HG03575 (cell line): ENCODE measurements at regions not wholly inside any gene's neighbourhood (a gene's known extent, or its start where the extent isn't known, plus 50 kb on each side); places are given as distances from the start of the nearest gene placed in this dataset.
"Not testable (repeated sequence)": the region's sequence is repeated elsewhere in the genome, so short reads cannot be mapped to it uniquely, and the experiment has no call there.

ENCODE experiments used
- ATAC-seq: cut with Tn5 transposase; IDR thresholded peaks from one replicate; pipeline ENCODE4 v1.9.1; 2021; ENCODE audit not compliant: unreplicated experiment, insufficient number of reproducible peaks, low FRiP score; ENCODE audit errors: extremely low read depth

DNA sequence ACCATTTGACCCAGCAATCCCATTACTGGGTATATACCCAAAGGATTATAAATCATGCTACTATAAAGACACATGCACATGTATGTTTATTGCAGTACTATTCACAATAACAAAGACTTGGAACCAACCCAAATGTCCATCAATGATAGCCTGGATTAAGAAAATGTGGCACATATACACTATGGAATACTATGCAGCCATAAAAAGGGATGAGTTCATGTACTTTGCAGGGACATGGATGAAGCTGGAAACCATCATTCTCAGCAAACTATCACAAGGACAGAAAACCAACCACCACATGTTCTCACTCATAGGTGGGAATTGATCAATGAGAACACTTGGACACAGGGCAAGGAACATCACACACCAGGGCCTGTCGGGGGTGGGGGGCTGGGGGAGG, 171.7 kb upstream of the POGK start:
- ATAC-seq: not testable (repeated sequence)

DNA sequence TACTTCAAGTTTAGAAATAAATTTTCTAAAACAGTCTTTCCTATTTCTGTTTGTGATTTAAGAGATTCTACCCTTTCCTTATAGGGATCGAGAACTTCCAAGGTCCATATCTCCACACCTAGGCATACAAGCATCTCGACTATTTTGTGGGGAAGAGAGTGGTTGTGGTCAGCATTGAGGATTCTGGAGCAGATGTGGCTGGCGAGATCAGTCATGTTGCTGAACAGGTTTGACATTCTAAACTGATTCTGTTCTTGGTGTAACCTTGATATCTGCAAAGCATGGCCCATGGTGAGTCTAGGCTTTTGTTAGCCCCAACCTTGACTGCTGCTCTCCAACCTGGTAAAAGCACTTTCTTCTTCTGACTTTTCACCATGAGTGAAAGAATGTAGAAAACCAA, 167.6 kb upstream of the POGK start:
- no peak for ATAC-seq

DNA sequence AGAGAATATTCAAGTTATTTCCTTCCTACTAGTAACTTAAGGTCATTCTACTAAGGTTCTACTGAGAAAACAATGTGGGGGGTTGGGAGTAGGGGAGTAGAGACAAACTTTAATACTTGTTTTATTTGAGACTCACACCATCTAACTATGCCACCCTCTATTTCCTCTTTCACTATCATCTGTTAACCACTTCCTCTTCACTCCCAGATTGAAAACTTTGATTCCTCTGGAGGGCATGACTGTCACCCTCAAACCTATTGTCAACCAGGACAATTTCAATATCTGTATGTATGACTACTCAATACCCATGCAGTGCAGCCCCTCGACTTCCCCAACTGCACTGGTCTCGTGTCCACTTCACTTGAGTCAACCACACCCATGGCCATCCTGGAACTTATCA, 165.6 kb upstream of the POGK start:
- no peak for ATAC-seq

DNA sequence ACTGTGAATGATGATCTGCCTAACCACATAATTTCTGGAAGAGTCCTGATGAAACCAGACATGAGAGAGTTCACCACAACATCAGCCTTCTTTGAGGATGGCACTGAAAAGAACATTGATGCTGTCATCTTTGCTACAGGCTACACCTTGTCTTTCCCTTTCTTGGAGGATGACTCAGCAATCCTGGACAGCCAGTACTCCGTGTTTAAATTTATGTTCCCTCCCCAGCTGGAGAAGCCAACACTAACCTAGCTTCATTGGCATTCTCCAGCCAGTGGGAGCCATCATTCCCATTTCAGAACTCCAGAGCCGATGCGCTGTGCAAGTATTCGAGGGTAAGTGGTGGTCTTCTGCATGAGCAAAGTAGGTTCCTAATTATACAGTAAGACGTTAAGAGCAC, 164.1 kb upstream of the POGK start:
- ATAC-seq: no peak

DNA sequence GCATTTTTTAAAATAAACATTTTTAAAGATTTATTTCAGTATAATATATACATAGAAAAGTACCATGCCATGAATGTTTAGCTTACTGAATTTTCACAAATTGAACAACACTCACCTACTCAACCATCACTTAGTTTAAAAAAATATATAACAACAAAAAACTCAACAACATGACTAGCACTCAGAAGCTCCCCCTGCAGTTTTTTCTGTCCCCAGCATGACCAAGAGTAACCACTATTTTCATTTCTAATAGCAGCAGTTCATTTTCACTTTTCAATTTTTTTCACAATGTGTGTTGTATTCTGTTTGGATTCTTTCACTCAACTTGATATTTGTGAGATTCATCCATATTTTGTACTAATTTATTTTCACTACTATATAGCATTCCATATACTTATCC, 162.3 kb upstream of the POGK start:
- no peak for ATAC-seq

DNA sequence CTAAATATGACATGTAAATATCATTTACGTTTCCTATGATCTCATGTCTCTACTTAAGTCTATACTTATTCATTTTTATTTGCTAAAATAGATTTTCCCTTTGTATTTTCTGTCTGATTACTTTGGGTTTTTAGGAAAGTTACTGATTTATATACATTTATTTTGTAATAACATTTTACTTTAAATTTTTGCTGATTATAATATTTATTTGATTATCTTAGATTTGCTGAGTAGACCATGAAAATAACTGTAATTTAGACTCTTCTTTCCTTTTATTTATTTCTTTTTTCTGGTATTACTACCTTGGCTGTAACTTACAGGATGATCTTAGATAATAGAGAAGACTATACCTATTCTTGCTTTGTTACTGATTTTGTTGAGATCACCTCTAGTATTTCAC, 159.9 kb upstream of the POGK start:
- ATAC-seq: no peak

DNA sequence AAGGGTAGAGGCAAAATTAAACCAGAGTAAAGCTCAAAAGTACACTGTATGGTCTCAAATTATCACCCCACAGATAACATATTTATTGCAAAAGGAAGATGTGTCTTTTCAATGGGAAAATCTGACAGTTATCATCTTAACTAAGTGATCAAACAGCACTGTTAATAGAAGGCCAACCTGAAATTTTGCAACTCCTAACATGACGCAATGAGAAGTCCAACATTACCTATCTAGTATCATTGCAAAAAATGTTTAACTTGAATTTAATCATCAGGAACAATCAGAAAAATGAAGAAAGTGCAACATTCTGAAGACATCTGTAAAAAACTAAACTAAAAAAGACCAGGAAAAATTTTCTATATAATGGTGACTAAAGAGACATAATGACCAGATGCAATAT, 156.7 kb upstream of the POGK start:
- ATAC-seq: no peak

DNA sequence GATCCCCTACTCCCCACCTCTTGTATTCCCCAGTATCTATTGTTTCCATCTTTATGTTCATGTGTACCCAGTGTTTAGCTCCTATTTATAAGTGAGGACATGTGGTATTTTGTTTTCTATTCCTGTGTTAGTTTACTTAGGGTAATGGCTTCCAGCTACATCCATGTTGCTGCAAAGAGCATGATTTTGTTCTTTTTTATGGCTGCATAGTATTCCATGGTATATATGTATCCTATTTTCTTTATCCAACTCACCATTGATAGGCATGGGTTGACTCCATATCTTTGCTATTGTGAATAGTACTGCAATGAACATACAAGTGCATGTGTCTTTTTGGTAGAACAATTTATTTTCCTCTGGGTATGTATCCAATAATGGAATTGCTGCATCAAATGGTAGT, 154.6 kb upstream of the POGK start:
- ATAC-seq: not testable (repeated sequence)

DNA sequence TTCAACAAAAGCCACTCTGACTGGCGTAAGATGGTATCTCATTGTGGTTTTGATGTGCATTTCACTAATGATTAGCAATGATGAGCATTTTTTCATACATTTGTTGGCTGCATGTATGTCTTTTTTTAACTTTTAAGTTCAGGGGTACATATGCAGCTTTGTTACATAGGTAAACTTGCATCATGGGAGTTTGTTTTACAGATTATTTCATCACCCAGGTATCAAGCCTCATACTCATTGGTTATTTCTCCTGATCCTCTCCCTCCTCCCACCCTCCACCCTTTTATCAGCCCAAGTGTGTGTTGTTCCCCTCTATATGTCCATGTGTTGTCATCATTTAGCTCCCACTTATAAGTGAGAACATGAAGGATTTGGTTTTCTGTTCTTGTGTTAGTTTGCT, 154.1 kb upstream of the POGK start:
- no peak for ATAC-seq

DNA sequence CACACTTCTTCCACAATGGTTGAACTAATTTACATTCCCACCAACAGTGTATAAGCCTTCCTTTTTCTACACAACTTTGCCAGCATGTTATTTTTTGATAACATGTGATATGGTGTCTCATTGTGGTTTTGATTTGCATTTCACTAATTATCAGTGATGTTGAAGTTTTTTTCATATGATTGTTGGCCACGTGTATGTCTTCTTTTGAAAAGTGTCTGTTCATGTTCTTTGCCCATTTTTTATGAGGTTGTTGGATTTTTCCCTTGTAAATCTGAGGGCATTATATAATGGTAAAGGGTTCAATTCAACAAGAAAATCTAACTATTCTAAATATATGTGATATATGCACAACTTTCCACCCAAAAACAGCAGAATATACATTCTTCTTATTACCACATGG, 153.4 kb upstream of the POGK start:
- not testable (repeated sequence) for ATAC-seq

DNA sequence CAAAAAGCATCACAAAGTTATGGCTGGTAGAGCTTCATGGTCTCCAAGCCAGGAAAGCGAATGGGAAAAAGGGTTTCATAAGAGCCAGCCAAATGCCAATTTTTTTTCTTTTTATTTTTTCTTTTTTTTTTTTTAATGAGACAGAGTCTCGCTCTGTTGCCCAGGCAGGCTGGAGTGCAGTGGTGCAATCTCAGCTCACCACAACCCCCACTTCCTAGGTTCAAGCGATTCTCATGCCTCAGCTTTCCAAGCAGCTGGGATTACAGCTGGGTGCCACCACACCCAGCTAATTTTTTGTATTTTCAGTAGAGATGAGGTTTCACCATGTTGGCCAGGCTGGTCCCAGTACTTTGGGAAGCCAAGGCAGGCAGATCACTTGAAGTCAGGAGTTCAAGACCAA, 148.7 kb upstream of the POGK start:
- not testable (repeated sequence) for ATAC-seq

DNA sequence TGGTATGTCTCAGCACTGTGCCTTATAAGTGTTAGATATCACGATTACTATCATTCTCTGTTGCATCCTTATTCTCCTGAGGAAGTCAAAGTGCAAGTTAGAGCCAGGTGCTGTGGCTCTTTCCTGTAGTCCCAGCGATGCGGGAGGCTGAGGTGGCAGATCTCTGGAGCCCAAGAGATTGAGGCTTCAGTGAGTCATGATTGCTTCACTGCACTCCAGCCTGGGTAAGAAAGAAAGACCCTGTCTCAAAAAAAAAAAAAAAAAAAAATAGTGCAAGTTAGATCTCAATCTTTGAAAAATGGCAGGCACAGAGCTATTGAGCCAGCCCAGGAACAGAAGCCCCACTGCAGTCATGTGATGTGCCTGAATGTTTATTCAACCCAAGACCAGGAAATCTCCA, 147.8 kb upstream of the POGK start:
- ATAC-seq: no peak

DNA sequence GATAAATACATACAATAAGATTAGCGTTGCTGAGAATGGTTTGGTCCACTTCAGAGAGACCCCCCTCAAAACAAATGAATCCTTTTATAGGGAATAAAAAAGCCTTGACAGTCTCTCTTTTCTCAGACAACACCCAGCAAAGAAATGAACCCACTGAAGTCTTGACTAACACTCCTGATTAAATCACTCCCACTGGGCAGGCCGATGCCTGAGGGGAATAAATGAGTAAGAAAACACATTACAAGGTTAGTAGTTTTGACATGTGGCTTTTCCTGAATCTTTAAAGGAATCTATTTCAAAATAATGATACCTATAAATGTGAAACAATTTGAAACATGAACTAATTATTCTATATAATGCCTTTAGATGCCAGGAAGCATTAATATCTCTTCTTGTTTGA, 146.9 kb upstream of the POGK start:
- ATAC-seq: no peak

DNA sequence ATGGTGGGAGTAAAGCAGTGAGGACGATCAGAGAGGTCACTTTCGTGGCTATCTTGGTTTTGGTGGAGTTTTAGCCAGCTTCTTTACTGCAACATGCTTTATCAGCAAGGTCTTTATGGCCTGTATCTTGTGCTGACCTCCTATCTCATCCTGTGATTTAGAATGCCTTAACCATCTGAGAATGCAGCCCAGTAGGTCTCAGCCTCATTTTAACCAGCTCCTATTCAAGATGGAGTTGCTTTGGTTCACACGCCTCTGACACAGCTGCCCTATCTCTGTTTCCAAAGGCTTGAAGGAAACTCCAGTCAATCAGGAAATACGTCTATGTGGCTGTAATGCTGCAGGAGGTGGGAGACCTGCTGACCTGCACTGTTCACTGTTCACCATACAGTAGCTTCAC, 146.1 kb upstream of the POGK start:
- no peak for ATAC-seq

DNA sequence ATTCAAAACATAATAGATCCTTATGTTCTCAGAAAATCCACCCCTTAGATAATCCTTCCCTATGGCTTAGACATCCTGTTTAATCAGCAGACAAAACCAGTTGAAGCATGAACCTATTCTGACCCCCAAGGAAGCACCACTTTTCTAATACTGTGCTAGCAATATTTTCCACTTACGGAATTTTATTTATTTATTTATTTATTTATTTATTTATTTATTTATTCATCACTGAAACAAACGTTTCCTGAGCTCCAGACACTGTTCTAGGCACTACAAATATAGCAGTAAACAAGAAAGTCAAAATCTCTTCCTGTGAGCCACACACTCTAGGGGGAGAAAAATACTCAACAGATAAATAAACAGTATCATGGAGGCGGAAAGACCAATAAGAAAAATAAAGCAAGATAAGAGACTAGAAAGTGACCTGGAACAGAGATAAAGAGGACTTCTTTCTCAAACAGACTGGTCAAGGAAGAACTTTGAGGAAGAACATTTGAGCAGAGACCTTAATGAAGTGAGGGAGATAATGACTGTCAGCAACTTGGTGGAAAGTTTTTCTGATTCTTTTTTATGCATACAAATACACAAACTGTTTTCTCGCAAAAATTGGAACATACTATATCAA, 145.5 kb upstream of the POGK start:
- no peak for ATAC-seq

DNA sequence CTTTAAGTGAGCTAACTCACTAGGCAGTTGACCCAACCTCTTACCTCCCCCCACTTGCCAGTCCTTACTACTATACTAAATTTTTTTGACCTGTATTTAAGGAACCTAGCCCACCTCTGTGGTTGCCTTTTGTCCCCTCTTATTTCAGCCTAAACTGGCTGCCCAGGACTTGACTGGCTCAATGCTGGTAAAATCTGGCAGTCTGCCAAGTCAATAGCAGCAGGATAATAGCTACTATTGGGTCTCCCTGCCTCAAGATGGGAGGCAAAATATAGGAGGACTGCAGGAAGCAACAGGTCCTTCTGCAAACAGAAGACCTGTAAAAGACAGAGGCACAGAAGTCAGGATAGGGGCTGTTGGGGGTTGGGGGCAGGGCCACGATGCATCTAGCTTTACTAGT, 144.2 kb upstream of the POGK start:
- ATAC-seq: no peak

DNA sequence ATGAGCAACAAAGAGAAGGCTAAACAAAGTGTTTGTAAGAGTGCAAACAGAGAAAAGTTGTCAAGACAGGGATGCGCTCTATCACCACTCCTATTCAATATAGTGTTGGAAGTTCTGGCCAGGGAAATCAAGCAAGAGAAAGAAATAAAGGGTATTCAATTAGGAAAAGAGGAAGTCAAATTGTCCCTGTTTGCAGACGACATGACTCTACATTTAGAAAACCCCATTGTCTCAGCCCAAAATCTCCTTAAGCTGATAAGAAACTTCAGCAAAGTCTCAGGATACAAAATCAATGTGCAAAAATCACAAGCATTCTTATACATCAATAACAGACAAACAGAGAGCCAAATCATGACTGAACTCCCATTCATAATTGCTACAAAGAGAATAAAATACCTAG, 143.4 kb upstream of the POGK start:
- ATAC-seq: not testable (repeated sequence)

DNA sequence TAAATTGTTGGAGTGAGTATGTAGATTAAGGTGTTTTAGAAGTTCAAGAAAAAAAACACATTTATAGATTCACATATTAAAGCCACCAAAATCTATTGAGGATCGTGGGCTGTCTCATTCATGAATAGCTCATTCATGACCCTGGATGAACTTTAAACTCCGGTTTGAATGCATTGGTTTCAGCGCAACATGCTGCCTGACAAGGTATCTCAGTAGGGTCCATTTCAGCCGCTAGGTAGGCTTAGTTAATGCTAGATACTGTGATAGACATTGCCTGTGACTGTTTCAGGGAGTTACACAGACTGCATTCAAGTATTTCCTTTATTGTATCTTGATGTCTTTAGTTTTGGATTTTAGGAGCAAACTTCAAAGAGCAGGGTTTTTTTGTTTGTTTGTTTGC, 140.5 kb upstream of the POGK start:
- ATAC-seq: no peak

DNA sequence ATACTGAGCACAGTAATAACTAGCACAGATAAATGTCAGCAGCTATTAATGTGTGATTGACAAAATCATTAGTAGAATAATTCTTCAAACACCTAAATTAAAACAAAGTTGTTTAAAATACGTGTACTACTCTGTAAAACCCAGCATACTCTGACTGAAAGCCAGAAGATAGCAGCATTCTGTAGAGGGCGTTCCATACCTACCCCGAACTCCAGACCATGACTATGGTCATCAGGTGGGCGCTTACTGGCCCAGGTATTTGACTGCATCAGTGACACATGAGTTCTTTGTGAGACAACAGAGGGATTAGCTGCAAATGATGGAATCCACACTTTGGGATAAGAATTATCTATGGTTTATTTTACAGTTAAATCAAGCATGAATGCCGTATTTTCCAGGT, 139.7 kb upstream of the POGK start:
- ATAC-seq: no peak

DNA sequence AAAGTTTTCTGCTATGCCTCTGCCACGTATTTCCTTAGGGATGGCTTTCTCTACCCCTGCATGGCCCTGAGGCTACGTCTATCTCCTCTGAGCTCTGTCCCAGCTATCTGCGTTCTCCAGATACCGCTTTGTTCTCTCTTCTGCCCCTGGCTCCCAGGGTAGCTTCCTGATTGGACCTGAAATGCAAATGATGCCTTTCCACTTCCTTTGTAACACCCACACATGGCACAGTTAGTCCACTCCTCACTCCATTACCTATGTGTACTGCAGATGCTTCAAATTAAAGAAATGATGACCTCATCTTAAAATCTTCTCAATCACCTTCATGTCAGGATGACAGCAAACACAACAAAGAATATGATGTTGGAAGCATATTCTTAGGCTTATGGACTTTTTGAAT, 138.6 kb upstream of the POGK start:
- ATAC-seq: no peak

DNA sequence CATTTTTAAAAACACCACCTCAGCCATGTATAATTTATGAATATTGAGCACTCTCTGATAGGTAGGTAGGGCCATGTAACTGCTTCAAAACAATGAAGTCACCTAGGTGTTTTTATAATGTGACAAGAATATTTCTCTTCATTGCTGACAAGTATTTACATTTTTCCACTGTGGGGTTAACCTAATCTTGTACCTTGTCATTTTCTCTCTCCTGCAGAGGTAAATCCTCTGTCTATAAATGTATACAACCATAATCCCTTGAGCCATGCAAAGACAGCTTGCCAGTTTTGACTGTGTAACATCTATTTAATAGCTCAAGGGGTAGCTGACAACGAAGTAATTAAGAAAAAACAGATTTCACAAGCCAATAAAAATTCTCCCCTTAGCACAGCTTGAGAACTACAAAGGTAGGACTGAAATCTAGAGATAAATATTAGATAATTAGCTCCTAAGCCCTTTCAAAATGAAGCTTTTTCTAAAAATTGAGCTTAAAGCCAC, 137.6 kb upstream of the POGK start:
- ATAC-seq: no peak
